Activated CD4-positive, alpha-beta T cell treated with anti-CD3 and anti-CD28 coated beads, Interleukin-2, amount 10 ng/mL, durations not matched to agents 7 days and 5 days (primary cell): ENCODE measurements at regions not wholly inside any gene's neighbourhood (a gene's known extent, or its start where the extent isn't known, plus 50 kb on each side); places are given as distances from the start of the nearest gene placed in this dataset.

Experiments used
- CTCF ChIA-PET: fragments of 350-600 bp; sonication (Branson Sonifier 250); formaldehyde crosslinking; loops from one replicate; lab custom pipeline; 2021; ENCODE audit warnings: antibody characterized with exemption; lab: Charles Lee
- POLR2A ChIA-PET: fragments of 350-600 bp; sonication (Branson Sonifier 250); formaldehyde crosslinking; loops from one replicate; lab custom pipeline; 2021; ENCODE audit warnings: antibody characterized with exemption; lab: Charles Lee
- DNase-seq: peaks from one replicate; pipeline ENCODE4 v3.0.0-alpha.2; 2020
- H3K27ac Mint-ChIP-seq: one replicate; pipeline ENCODE4 v1.8.0; 2021; ENCODE audit warnings: mild to moderate bottlenecking, moderate library complexity, mixed read lengths
- H3K27me3 Mint-ChIP-seq: one replicate; pipeline ENCODE4 v1.8.0; 2021; ENCODE audit warnings: mixed read lengths
- H3K36me3 Mint-ChIP-seq: one replicate; pipeline ENCODE4 v1.8.0; 2021; ENCODE audit warnings: low read depth, mixed read lengths
- H3K4me1 Mint-ChIP-seq: one replicate; pipeline ENCODE4 v1.8.0; 2021; ENCODE audit warnings: mixed read lengths
- H3K4me3 Mint-ChIP-seq: one replicate; pipeline ENCODE4 v1.8.0; 2021; ENCODE audit warnings: mild to moderate bottlenecking, moderate library complexity, mixed read lengths
- H3K9me3 Mint-ChIP-seq: one replicate; pipeline ENCODE4 v1.8.0; 2021; ENCODE audit warnings: mixed read lengths

DNA sequence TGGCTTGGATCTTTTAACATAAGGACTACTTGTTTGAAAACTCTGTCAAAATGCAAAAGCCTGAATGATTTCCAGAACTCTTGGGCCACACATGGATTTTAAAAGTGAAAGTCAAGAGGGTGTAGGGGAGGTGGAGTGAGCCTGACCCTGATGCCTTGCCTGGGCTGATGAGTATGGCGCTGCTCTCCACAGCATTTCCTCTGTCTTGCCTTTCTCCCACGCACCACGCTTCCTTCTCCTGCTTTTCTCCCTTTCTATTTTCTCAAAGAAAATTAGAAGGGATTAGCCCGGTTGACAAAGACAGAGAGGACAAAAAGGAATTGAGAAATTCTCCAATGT, 207.0 kb upstream of the CCDC68 start:
- POLR2A ChIA-PET = no interaction called here
- no peak overlapping the region for H3K27ac Mint-ChIP-seq
- H3K9me3 Mint-ChIP-seq = peaks cover 8% of the 10 kb centered on the region
- no peak overlapping the region for H3K4me3 Mint-ChIP-seq
- CTCF ChIA-PET = interaction anchor here (1.0 kb wide), 1 partner anchor 26 kb away, joined by 3 read pairs; no protein-coding TSS in a partner anchor
- no peaks in the 10 kb centered on the region for H3K4me1 Mint-ChIP-seq
- no peak for DNase-seq
- no peaks in the 10 kb centered on the region for H3K27me3 Mint-ChIP-seq
- H3K36me3 Mint-ChIP-seq = no peaks in the 10 kb centered on the region

DNA sequence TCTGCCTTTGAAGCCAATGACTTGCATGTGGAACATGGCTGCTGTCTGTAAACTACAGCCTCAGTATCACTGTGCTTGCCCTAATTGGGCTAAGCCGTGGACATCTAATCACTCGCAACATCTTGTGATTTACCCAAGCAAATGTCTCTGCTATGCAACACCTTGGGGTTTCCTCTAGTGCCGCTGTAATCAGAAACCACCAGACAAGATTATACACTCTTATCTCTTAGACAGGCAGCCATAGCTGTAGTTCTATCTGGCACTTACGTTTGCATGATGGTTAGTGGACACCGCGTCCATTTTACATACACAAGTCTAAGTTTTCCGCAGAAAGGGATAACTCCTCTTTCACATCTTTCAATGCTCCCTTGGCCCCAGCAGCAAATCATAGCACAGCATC, 204.3 kb upstream of the CCDC68 start:
- Mint-ChIP-seq H3K4me3 (no peak overlapping the region), H3K27me3 (no peaks in the 10 kb centered on the region), H3K9me3 (peaks cover 5% of the 10 kb centered on the region), H3K4me1 (no peaks in the 10 kb centered on the region), H3K27ac (no peak overlapping the region), H3K36me3 (no peaks in the 10 kb centered on the region)
- ChIA-PET CTCF (no interaction called here), POLR2A (no interaction called here)
- no peak for DNase-seq

DNA sequence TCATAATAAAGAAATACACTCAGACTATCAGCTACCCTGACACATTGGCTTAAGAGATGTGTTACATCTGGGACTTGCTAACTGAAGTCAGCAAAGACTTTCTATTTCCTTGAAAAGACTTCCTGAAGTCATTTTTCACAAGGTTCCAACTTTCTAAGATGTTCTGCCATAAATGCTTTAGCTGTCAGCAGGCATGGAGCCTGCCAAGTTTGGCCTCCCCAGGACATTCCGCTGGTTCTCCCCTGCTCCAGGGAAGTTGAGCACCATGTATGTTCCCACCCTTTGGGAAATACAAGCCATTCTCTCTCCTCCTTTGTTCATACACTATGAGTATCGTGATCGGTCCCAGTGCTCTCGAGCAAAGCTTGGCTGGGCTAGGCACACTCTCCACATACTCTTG, 202.7 kb upstream of the CCDC68 start:
- Mint-ChIP-seq H3K4me3 (no peak overlapping the region), H3K4me1 (no peaks in the 10 kb centered on the region), H3K27ac (no peak overlapping the region), H3K9me3 (peaks cover 4% of the 10 kb centered on the region), H3K27me3 (no peaks in the 10 kb centered on the region), H3K36me3 (no peaks in the 10 kb centered on the region)
- ChIA-PET POLR2A (no interaction called here), CTCF (no interaction called here)
- DNase-seq = no peak

DNA sequence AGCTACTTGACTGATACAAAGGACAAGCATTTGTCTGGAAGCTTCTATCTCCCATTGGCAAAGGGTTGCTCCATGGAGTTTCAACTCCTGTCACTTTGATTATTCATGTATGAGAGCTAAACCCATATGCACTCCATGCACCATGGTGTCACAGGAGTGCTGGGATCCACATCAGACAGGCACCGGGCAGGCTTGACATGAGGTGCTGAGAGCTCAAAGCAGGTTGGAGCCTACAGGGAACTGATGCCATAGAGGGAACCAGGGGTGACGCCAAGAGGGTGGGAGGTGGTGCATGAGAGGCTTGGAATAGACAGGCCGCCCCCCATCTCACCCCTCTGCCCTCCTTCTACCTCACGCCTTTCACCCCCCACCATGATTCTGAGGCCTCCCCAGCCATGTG, 199.8 kb upstream of the CCDC68 start:
- no peaks in the 10 kb centered on the region for H3K27me3 Mint-ChIP-seq
- CTCF ChIA-PET = no interaction called here
- no peak for DNase-seq
- H3K36me3 Mint-ChIP-seq = no peaks in the 10 kb centered on the region
- POLR2A ChIA-PET = no interaction called here
- H3K4me3 Mint-ChIP-seq = no peak overlapping the region
- no peak overlapping the region for H3K27ac Mint-ChIP-seq
- H3K9me3 Mint-ChIP-seq = peaks cover 5% of the 10 kb centered on the region
- no peaks in the 10 kb centered on the region for H3K4me1 Mint-ChIP-seq

DNA sequence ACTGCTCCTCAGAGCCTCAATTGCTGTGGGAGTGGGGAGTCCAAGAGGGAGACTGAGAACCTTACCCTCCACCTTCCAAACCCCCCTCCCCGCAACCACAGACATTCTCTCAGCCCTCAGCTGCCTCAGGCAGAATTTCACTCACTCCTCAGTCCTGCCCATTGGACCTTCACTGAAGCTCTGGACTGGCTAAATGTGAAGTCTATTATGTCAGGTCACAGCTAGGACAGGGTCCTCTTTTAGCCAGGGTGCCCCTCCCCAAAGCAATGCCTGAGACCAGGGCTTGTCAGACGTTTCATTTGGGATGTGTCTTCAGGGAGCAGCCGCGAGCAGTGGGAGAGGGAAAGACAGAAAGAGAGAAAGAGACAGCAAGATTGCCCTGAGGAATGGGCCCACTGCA, 199.3 kb upstream of the CCDC68 start:
- H3K9me3 Mint-ChIP-seq = peaks cover 5% of the 10 kb centered on the region
- no peak overlapping the region for H3K4me3 Mint-ChIP-seq
- no peaks in the 10 kb centered on the region for H3K4me1 Mint-ChIP-seq
- H3K27me3 Mint-ChIP-seq = no peaks in the 10 kb centered on the region
- no peak for DNase-seq
- CTCF ChIA-PET = no interaction called here
- no peaks in the 10 kb centered on the region for H3K36me3 Mint-ChIP-seq
- no peak overlapping the region for H3K27ac Mint-ChIP-seq
- POLR2A ChIA-PET = no interaction called here

DNA sequence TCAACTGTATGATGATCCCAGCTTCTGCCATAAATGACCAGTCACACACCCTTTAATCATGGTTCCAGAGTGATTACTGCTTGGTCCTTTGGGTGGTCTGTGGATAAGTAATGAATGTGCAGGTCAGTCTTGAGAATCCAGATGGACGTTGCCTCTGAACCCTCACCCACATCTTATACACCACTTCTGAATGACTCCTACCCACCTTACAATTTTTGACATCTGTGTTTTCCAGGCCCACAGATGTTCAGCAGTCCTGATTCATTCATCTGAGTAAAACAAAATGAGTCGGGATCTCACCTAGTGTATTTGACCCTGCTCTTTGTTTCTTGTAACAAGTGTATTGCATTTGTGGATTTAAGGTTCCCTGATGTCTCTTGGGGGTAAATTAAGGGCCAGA, 194.1 kb upstream of the CCDC68 start:
- H3K27me3 Mint-ChIP-seq = no peaks in the 10 kb centered on the region
- ChIA-PET CTCF (no interaction called here), POLR2A (no interaction called here)
- H3K36me3 Mint-ChIP-seq = no peaks in the 10 kb centered on the region
- H3K4me3 Mint-ChIP-seq = no peak overlapping the region
- no peaks in the 10 kb centered on the region for H3K4me1 Mint-ChIP-seq
- no peak for DNase-seq
- H3K9me3 Mint-ChIP-seq = peaks cover 5% of the 10 kb centered on the region
- no peak overlapping the region for H3K27ac Mint-ChIP-seq

DNA sequence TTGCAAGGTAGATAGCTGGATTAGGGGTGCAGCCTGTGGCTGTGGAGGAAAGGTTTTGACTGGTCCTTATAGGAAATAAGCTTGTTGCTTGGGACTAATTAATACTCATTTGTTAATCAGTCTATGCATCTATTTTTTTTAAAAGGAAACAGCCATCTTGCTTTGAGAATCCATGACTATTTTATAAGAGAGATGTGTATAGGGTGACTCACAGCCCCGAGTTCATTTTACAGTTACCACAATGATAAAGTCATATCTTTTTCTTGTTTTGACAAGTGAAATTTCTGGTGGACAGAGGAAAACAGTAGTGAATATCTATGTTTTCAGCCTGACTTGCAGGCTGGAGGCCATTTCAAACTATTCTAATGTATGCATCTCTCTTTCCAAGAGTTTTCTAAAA, 193.5 kb upstream of the CCDC68 start:
- H3K4me1 Mint-ChIP-seq = no peaks in the 10 kb centered on the region
- POLR2A ChIA-PET = no interaction called here

DNA sequence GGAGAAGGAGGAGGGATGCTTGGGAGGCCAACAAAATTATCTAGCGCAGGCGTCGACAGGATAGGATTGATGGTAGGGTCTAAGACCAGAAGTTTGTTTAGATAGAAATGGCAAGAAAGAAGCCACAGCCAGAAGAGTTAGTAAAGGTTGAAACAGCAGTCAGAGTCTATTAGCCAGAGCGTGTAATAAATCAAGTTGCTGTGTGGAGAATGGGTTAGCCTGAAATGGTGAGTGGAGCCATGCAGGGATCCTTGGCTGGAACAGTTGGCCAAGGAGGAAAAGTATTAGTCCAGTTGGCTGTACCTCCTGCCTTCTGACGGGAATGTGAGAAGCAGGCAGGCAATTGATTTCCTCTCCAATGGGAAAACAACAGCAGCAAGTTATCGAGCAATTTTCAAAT, 190.7 kb upstream of the CCDC68 start:
- H3K4me3 Mint-ChIP-seq = no peak overlapping the region
- ChIA-PET CTCF (no interaction called here), POLR2A (no interaction called here)
- H3K4me1 Mint-ChIP-seq = no peaks in the 10 kb centered on the region
- no peaks in the 10 kb centered on the region for H3K9me3 Mint-ChIP-seq
- no peaks in the 10 kb centered on the region for H3K27me3 Mint-ChIP-seq
- no peaks in the 10 kb centered on the region for H3K36me3 Mint-ChIP-seq
- no peak overlapping the region for H3K27ac Mint-ChIP-seq
- DNase-seq = no peak

More for the DNA sequence above, 193.5 kb upstream of the CCDC68 start:
- CTCF ChIA-PET = no interaction called here
- Mint-ChIP-seq H3K27ac (no peak overlapping the region), H3K9me3 (peaks cover 5% of the 10 kb centered on the region), H3K4me3 (no peak overlapping the region), H3K27me3 (no peaks in the 10 kb centered on the region), H3K36me3 (no peaks in the 10 kb centered on the region)
- no peak for DNase-seq

DNA sequence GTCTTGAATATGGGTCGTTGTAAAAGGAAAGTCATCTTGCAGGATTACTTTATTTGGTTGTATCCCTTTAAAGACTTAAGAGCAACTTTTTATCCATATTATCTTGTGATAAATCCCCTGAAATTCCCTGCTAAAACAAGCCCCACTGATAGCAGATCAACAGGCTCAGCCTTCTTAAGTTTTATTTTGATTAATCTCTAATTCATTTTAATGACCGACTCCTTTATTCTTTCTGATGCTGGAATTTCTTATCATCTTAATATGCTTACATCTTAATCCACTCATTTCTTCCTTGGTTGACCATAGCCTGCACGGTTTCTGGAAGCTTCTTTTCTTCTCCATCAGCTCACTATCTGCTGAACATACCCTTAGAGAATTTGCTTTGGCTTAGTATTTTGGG, 188.5 kb upstream of the CCDC68 start:
- CTCF ChIA-PET = no interaction called here
- no peaks in the 10 kb centered on the region for H3K4me1 Mint-ChIP-seq
- H3K27ac Mint-ChIP-seq = no peak overlapping the region
- no peaks in the 10 kb centered on the region for H3K36me3 Mint-ChIP-seq
- peaks cover 3% of the 10 kb centered on the region for H3K9me3 Mint-ChIP-seq
- DNase-seq = no peak
- POLR2A ChIA-PET = no interaction called here
- no peaks in the 10 kb centered on the region for H3K27me3 Mint-ChIP-seq
- no peak overlapping the region for H3K4me3 Mint-ChIP-seq

DNA sequence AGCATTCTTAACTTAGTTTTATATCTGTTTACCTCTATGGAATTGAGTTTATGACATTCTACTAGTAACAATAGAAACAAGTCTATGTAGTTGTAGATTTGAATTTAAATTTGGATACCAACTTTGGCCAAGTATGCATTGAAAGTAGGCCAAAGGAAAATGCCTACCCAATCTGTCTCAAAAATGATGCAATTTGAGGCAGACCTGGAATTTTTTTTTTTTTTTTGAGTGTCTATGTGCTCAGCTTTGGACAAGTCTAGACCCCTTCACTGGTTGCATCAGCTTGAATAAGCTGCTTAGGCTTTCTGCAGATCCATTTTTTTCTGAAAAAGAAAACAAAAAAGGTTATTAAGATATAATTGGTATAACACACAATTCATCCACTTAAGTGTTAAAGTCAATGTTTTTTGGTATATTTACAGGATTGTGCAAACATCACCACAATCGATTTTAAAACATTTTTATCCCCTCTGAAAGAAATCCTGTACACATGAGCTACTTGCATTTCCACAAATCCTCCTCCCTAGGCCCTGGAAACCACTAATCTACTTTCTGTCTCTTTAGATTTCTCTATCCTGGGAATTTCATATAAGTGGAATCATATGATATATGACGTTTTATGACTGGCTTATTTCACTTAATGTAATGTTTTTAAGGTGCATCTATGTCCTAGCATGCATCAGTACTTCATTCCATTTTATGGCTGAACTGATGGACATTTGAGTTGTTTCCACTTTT, 185.1 kb upstream of the CCDC68 start:
- no peaks in the 10 kb centered on the region for H3K27me3 Mint-ChIP-seq
- DNase-seq = no peak
- no peaks in the 10 kb centered on the region for H3K36me3 Mint-ChIP-seq
- H3K4me3 Mint-ChIP-seq = no peak overlapping the region
- ChIA-PET CTCF (no interaction called here), POLR2A (no interaction called here)
- no peaks in the 10 kb centered on the region for H3K4me1 Mint-ChIP-seq
- peaks cover 3% of the 10 kb centered on the region for H3K9me3 Mint-ChIP-seq
- no peak overlapping the region for H3K27ac Mint-ChIP-seq

DNA sequence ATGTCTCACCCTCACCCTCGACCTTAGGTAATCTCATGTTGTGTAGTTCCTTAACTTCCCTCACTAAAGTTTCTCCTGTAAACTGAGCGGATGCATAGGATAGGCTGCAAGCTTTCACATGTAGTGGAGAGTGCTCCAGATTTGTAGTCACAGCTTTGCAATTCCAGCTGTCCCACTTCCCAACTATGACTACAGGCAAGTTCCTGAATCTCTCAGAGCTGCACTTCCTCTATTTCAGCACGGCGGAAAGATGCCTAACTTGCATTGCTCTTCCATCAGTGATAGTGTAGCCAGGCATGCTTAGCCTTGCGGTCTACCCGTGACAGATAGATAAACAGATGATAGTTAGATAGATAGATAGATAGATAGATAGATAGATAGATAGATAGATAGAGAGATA, 183.1 kb upstream of the CCDC68 start:
- no peak overlapping the region for H3K4me3 Mint-ChIP-seq
- H3K4me1 Mint-ChIP-seq = no peaks in the 10 kb centered on the region
- H3K36me3 Mint-ChIP-seq = no peaks in the 10 kb centered on the region
- no peak overlapping the region for H3K27ac Mint-ChIP-seq
- POLR2A ChIA-PET = no interaction called here
- peaks cover 3% of the 10 kb centered on the region for H3K9me3 Mint-ChIP-seq
- CTCF ChIA-PET = interaction anchor here (0.6 kb wide), 1 partner anchor 544 kb away, joined by 3 read pairs; no protein-coding TSS in a partner anchor
- DNase-seq = no peak
- no peaks in the 10 kb centered on the region for H3K27me3 Mint-ChIP-seq

DNA sequence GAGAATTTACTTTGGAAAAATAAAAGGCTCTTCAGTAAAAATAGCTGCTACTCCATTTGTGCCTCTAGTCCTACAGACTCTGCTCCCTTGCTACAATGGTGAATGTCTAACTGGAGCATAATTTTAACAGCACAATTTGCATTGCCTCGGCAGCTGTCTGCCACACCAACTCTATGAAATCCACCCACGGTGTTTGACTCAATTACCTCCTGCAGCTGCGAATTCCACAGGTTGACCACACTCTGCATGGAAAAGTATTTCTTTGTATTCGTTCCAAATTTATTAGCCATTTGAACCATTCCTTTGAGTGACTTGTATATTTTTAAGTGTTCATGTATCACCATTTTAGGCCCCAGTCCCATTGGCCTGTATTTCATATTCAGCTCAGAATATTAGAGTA, 182.1 kb upstream of the CCDC68 start:
- ChIA-PET CTCF (no interaction called here), POLR2A (no interaction called here)
- no peaks in the 10 kb centered on the region for H3K27me3 Mint-ChIP-seq

DNA sequence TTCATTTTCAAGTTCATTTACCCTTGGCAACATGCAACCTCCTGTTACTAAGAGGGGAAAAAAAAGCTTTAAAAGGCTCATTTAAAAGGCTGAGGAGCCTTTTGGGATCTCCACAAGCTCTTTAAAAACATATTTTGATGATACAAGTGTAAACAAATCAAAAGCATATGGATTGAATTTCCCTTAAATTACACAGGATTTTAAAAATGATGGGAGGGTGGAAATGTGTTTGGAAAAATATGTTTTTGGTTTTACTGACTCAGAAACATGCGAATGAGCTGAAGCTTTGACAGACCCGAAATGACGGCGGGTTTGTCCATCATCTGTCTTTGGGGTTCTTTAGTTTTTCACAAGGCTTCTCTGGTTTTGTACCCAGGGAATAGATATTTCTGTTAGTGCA, 180.6 kb upstream of the CCDC68 start:
- POLR2A ChIA-PET = no interaction called here
- no peaks in the 10 kb centered on the region for H3K4me1 Mint-ChIP-seq

More for the DNA sequence above, 182.1 kb upstream of the CCDC68 start:
- H3K4me3 Mint-ChIP-seq = no peak overlapping the region
- peaks cover 3% of the 10 kb centered on the region for H3K9me3 Mint-ChIP-seq
- no peak for DNase-seq
- no peaks in the 10 kb centered on the region for H3K36me3 Mint-ChIP-seq
- no peaks in the 10 kb centered on the region for H3K4me1 Mint-ChIP-seq
- no peak overlapping the region for H3K27ac Mint-ChIP-seq

DNA sequence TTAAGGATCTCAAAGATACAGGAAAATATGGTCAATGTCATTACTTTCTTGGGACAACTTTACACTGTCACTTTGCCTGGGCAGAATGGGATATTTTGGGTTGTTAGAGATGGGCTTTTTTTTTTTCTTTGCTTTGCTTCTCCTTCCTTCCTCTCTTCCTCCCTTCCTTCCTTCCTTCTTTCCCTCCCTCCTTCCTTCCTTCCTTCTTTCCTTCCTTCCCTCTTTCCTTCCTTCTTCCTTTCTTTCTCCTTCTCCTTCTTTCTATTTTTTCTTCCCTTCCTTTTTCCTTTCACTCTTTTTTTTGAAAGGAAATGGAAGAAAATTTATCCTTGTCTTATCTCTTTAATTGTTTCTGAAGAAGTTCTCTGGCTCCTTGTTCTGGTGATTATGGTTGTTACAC, 180.0 kb upstream of the CCDC68 start:
- H3K4me1 Mint-ChIP-seq = no peaks in the 10 kb centered on the region
- ChIA-PET CTCF (interaction anchor here (0.8 kb wide), 1 partner anchor 27 kb away, joined by 3 read pairs; no protein-coding TSS in a partner anchor), POLR2A (no interaction called here)
- H3K27ac Mint-ChIP-seq = no peak overlapping the region
- no peaks in the 10 kb centered on the region for H3K36me3 Mint-ChIP-seq
- no peaks in the 10 kb centered on the region for H3K27me3 Mint-ChIP-seq
- H3K9me3 Mint-ChIP-seq = peaks cover 3% of the 10 kb centered on the region
- no peak for DNase-seq
- H3K4me3 Mint-ChIP-seq = no peak overlapping the region

More for the DNA sequence above, 180.6 kb upstream of the CCDC68 start:
- Mint-ChIP-seq H3K27ac (no peak overlapping the region), H3K4me3 (no peak overlapping the region), H3K36me3 (no peaks in the 10 kb centered on the region), H3K9me3 (peaks cover 3% of the 10 kb centered on the region), H3K27me3 (no peaks in the 10 kb centered on the region)
- CTCF ChIA-PET = interaction anchor here (0.8 kb wide), 1 partner anchor 26 kb away, joined by 3 read pairs; no protein-coding TSS in a partner anchor
- DNase-seq = no peak
